GM18868 (cell line): ENCODE measurements at regions not wholly inside any gene's neighbourhood (a gene's known extent, or its start where the extent isn't known, plus 50 kb on each side); places are given as distances from the start of the nearest gene placed in this dataset.

ENCODE experiments used
- ATAC-seq: cut with Tn5 transposase; IDR thresholded peaks from one replicate; pipeline ENCODE4 v1.9.1; 2021; ENCODE audit warnings: mild to moderate bottlenecking, moderate library complexity; ENCODE audit not compliant: unreplicated experiment

GRCh38 chr6:84424956-84425355, 197.5 kb upstream of the CEP162 start:
- no peak for ATAC-seq

DNA sequence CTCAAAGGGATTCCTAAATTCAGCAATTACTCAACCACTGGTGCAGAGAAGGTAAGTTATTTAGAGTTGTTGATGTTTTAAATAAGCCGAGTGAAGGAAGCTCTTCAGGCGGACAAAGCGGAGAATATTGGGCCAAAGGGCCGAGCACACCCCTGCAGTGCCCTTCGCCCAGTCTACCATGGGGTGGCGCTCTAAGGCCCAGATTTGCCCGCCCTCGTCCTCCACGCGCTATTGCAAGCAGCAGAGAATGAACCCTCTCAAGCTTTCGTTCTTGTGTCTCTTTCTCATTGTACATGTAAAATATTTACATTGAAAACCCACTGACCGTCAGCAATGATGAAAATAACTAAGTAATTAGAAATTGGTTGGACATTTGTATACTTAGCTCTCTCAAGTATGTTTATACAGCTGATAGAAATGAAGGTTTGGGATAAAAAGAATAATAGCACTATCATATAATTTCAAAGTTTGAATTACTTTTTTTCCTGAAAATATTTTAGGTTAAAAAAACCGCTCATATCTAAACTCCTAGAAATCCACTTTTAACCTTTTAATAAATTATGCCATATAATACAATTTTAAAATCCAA, 195.0 kb upstream of the CEP162 start:
- ATAC-seq, result peak; percentile 80

GRCh38 chr6:84421031-84421430, 193.6 kb upstream of the CEP162 start:
- ATAC-seq, result no peak

DNA sequence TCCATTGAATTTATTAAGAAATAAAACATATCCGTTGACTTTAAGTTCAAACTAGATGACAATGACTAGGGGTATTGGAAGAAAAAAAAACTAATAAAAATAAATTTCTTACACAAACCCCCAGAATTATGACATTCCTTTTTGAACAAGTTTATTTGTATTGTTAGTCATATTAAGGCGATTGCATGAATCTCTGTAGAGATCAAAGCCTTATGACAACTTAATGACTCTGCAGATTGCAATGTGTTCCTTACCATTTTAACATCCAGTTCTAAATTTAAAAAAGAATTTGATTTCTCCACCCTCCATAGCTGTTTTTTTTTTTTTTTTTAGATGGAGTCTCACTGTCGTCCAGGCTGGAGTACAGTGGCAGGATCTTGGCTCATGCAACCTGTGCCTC, 189.8 kb upstream of the CEP162 start:
- no peak for ATAC-seq

DNA sequence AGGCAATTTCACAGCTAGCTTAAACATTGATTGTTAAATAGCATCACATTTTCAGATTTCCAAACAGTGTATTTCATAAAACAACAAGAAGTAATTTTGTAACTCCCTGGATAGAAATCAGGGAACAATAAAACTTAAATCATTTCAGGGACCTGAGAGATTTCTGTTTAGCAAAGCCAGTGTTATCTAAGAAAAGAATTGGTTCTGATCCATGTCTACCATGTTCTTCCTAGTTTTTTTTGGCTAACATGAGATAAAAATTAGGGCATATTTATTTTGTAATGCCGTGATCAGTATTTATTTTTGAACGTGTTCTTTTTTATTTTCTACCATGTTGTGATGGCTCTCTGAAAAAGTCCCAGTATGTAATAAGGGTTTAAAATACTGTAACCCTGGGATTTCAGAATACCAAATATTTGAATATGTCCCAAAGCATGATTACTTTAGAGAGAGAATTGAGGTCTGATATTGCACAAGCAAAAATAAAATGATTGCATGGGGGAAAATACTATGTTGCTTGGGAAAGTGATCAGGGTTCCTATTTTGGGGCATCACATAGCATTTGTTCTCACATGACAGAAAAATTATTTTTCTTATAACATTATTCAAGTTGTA, 188.7 kb upstream of the CEP162 start:
- no peak for ATAC-seq

- no peak for ATAC-seq
These were observed 188.1 kb upstream of the CEP162 start for GRCh38 chr6:84415517-84415916.

GRCh38 chr6:84415068-84415467, 187.6 kb upstream of the CEP162 start:
- no peak for ATAC-seq

DNA sequence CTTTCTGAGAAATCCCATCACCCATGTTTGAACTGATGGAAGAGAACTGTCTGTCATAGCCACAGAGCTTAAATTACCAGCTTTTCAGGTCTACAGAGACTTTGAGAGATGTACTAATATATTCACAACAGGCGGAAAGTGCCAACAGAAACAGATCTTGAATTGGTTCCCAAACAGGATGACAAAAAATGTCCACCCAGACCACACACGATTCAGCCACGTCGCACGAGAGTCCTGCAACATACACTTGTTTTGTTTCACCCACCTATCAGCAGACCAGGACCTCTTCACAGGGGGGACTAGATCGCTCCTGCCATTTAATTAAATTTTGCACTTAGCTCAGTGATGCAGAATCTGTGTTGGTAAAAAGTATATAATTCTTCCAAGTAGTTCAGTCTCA, 187.1 kb upstream of the CEP162 start:
- no peak for ATAC-seq

DNA sequence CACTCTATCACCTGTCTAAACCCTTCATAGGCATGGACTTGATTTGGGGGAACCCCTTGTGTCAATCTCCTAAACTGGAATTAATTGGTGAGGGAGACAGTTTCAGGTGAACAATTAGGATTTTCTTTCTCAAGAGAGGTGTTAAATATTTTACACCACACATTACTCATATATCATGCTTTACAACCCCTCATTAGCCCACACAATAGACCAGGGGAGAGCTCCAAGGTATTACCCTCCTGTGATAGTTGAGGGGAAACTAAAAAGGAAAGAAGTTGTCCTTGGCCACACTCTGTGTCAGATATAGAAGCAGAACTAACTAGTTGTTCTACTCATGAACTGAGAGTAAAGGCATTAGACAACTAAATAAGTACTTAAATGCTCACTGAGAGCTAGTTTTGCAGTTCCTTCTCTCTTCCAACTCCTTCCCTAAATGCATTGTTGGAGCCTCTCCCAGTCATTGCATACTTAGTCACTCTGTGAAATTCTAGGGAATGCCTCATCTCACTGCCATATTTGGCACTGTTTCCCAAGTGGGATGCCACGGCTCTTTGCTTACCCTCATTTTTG, 183.7 kb upstream of the CEP162 start:
- ATAC-seq, result no peak

- ATAC-seq, result no peak
These were observed 182.5 kb upstream of the CEP162 start for GRCh38 chr6:84409911-84410310.

GRCh38 chr6:84408028-84408427, 180.6 kb upstream of the CEP162 start:
- ATAC-seq, result no peak

- no peak for ATAC-seq
These were observed 176.1 kb upstream of the CEP162 start for GRCh38 chr6:84403545-84403944.

DNA sequence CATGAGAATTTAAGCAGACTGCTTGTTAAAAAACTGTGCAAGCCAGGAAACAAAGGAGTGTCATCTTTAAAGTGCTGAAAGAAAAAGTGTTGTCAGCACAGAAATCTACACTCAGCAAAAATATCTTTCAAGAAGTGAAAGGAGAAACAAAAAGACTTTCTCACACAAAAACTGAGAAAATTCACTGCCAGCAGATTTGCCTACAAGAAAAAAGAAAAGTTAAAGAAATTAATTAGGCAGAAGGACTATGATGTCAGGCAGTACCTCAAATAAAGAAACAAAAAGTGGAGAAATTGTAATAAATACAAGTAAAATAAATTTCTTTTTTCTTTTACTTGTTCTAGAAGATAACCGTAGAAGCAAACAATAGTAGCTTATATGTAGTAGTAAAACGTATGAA, 171.6 kb upstream of the CEP162 start:
- ATAC-seq, result no peak

GRCh38 chr6:84392261-84392660, 164.8 kb upstream of the CEP162 start:
- no peak for ATAC-seq

DNA sequence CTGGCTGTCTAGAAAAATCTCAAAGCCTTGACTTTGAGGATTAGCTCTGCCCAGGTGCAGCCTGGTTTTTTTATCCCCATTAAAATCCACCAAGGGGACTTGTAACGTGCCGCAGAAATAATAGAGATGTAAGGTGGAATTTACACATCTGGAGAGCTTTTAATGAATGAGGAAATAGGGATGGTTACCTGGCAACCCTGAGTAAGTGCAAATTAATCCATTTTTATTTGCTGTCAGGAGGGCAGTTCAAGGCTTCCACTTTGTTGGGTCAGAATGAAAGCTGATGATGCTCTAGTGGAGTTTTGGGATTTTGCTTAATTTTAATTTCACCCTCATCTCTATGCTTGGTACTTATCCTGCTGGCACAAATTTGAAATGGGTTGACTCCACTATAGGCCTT, 163.4 kb upstream of the CEP162 start:
- no peak for ATAC-seq

DNA sequence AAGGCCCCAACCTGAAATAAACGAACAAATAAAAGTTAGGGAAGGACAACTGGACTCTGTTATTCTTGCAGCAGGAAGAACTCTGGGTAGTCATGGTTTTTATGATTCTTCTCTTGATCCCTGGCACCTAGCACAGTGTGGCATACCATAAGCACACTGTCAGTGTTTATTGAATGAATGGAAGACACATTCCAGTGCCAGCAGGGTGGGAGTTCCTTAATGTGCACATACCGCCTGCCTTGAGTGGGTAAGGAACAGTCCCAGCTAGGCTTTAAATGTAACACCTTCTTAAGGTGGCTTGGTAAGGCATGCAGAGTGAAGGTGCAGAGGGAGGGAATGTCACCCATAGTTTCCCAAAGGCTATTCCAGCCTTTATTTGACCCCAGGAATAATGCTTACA, 162.9 kb upstream of the CEP162 start:
- ATAC-seq, result no peak

GRCh38 chr6:84379142-84379541, 151.7 kb upstream of the CEP162 start:
- no peak for ATAC-seq

GRCh38 chr6:84372290-84372689, 144.8 kb upstream of the CEP162 start:
- no peak for ATAC-seq

- ATAC-seq, result no peak
These were observed 144.2 kb upstream of the CEP162 start for GRCh38 chr6:84371681-84372080.

DNA sequence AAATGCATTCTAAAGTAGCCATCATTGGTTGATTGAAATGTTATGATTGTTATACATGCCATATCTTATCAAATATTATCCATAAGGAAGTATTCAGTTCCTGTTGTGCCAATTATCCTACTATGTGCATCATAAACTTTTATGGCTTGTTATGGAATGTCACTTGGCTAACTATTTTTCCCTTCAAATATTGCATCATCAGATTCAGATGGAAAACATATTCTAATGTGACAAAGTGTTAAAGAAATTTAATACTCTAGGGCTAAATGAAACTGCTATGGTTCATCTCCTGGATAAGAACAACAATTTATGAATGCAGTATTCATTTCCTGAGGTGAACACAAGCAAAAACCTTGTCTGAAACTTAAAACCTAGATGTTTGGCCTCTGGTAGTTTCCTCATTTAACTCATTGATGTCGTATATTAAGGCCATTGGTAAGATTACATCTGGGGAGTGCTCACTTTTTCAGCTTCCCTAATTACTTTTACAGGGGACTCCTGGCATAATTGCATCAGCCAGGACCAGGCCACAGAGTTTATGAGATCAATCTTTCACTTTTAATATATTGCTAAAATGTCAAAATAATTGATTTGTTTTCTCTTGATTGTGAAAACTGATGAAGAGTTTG, 134.9 kb upstream of the CEP162 start:
- ATAC-seq, result no peak

- ATAC-seq, result no peak
These were observed 134.1 kb upstream of the CEP162 start for GRCh38 chr6:84361372-84362192.
